HepG2 (cell line): ENCODE measurements at regions not wholly inside any gene's neighbourhood (a gene's known extent, or its start where the extent isn't known, plus 50 kb on each side); places are given as distances from the start of the nearest gene placed in this dataset.
"Not testable (repeated sequence)": the region's sequence is repeated elsewhere in the genome, so short reads cannot be mapped to it uniquely, and the experiment has no call there.

Experiments
- ATAC-seq: fragments of 200-7000 bp; cut with Tn5 transposase; 3 replicates; pipeline ENCODE4 v1.9.1; 2020; ENCODE audit warnings: mild to moderate bottlenecking, moderate library complexity
- BruUV-seq: library from RNA; stranded (reverse); fragments of 400-500 nt; replicated peaks from 2 replicates; lab custom pipeline; 2021; lab: Mats Ljungman, UMichigan
- CTCF ChIA-PET: fragments of 300-600 bp; formaldehyde crosslinking; extraction: SDS; loops from one replicate; lab custom pipeline; 2021; ENCODE audit warnings: low total read pairs, inconsistent platforms, low intra/inter-chr PET ratio; lab: Yijun Ruan, JAX
- POLR2A ChIA-PET: fragments of 350-600 bp; sonication (Branson Sonifier 250); formaldehyde crosslinking; loops from one replicate; lab custom pipeline; 2020; ENCODE audit warnings: antibody characterized with exemption, inconsistent platforms; lab: Yijun Ruan, JAX
- DNase-seq: peaks from one replicate; pipeline ENCODE4 v3.0.0-alpha.2; 2015; ENCODE audit warnings: low spot score
- FAIRE-seq: peaks from 3 replicates; lab custom pipeline; 2011; peaks lifted over from hg19 to GRCh38; lab: Jason Lieb, UNC
- H2AFZ ChIP-seq: one replicate; pipeline ENCODE4 v1.6.1; 2011; ENCODE audit warnings: low read length, inconsistent platforms
- H3K27ac ChIP-seq: fragments of 300-600 bp; 3 replicates; pipeline ENCODE4 v1.8.0; 2011; ENCODE audit warnings: mixed run types, mild to moderate bottlenecking, mixed read lengths, low read length, inconsistent platforms; ENCODE audit not compliant: insufficient read depth; ENCODE audit errors: extremely low read length
- H3K27me3 ChIP-seq, 2 experiments: fragments of 200-600 bp in 1 of 2; 2 replicates in 1 of 2; 3 replicates in 1 of 2; pipeline versions ENCODE4 v1.6.0 to v1.8.0; 2011; ENCODE audit warnings: low read length in 2 of 2, mild to moderate bottlenecking in 2 of 2, moderate library complexity in 2 of 2, inconsistent platforms in 1 of 2; ENCODE audit not compliant: insufficient read depth in 2 of 2, control insufficient read depth in 1 of 2
- H3K36me3 ChIP-seq, 2 experiments: fragments of 200-600 bp in 1 of 2; replicated peaks in 1 of 2; 2 replicates in 1 of 2; 3 replicates in 1 of 2; pipeline versions ENCODE4 v1.5.1 to v1.8.0; 2011; ENCODE audit warnings: low read length in 2 of 2, inconsistent platforms in 1 of 2; ENCODE audit not compliant: insufficient read depth in 2 of 2, control insufficient read depth in 1 of 2
- H3K4me1 ChIP-seq: 2 replicates; pipeline ENCODE4 v1.5.1; 2012; ENCODE audit warnings: low read length, inconsistent platforms; ENCODE audit not compliant: insufficient read depth
- H3K4me2 ChIP-seq: 2 replicates; pipeline ENCODE4 v1.6.0; 2011; ENCODE audit warnings: low read depth, low read length, inconsistent platforms
- H3K4me3 ChIP-seq, 3 experiments: fragments of 200-600 bp in 1 of 3; sonication (generic), shearing (Covaris generic) in 1 of 3; replicated peaks in 1 of 3; 2 replicates each; pipeline ENCODE4 v1.5.1; 2011 to 2016; ENCODE audit warnings: low read length in 3 of 3, inconsistent platforms in 2 of 3, low read depth in 2 of 3, mild to moderate bottlenecking in 2 of 3, control low read depth in 1 of 3, mixed read lengths in 1 of 3; ENCODE audit not compliant: insufficient read depth in 1 of 3
- H3K79me2 ChIP-seq: one replicate; pipeline ENCODE4 v1.6.1; 2011; ENCODE audit warnings: low read length, inconsistent platforms; ENCODE audit not compliant: insufficient read depth
- H3K9ac ChIP-seq: 2 replicates; pipeline ENCODE4 v1.6.0; 2011; ENCODE audit warnings: mild to moderate bottlenecking, low read depth, low read length, inconsistent platforms; ENCODE audit not compliant: insufficient read depth
- H3K9me3 ChIP-seq: 2 replicates; pipeline ENCODE4 v1.5.1; 2012; ENCODE audit warnings: mild to moderate bottlenecking, low read length
- H4K20me1 ChIP-seq: 2 replicates; pipeline ENCODE4 v1.6.0; 2011; ENCODE audit warnings: inconsistent platforms, mild to moderate bottlenecking, low read length, moderate library complexity; ENCODE audit not compliant: insufficient read depth
- AHR ChIP-seq: IDR thresholded peaks from 2 replicates; pipeline ENCODE4 v1.6.1; 2018; ENCODE audit warnings: missing genetic modification reagents, missing compliant biosample characterization
- CBX1 ChIP-seq: IDR thresholded peaks from one replicate; pipeline ENCODE4 v1.6.1; 2016; ENCODE audit warnings: antibody characterized with exemption, low read depth
- CC2D1A ChIP-seq: sonication (generic); formaldehyde crosslinking; IDR thresholded peaks from 2 replicates; pipeline ENCODE4 v1.8.1; 2023; ENCODE audit warnings: mild to moderate bottlenecking, missing genetic modification reagents
- CEBPG ChIP-seq: IDR thresholded peaks from 2 replicates; pipeline ENCODE4 v1.6.1; 2016
- DDIT3 ChIP-seq: sonication (generic); formaldehyde crosslinking; IDR thresholded peaks from 2 replicates; pipeline ENCODE4 v1.4.0; 2020; ENCODE audit warnings: mild to moderate bottlenecking, missing genetic modification reagents
- FIP1L1 ChIP-seq: fragments of 200-400 bp; formaldehyde crosslinking; IDR thresholded peaks from 2 replicates; pipeline ENCODE4 v1.6.1; 2018; ENCODE audit warnings: low read depth, mild to moderate bottlenecking, low read length, moderate library complexity, borderline replicate concordance; ENCODE audit not compliant: insufficient read depth
- GLI4 ChIP-seq: sonication (generic); formaldehyde crosslinking; IDR thresholded peaks from 2 replicates; pipeline ENCODE4 v1.5.1; 2020; ENCODE audit warnings: missing genetic modification reagents, mild to moderate bottlenecking, moderate library complexity, borderline replicate concordance
- HMG20B ChIP-seq: conservative IDR thresholded peaks from 2 replicates; pipeline ENCODE4 v1.6.1; 2016; ENCODE audit warnings: missing genetic modification reagents, missing compliant biosample characterization
- HOXD1 ChIP-seq: sonication (generic); formaldehyde crosslinking; IDR thresholded peaks from 2 replicates; pipeline ENCODE4 v1.5.0; 2020; ENCODE audit warnings: missing genetic modification reagents
- THRA ChIP-seq: sonication (generic); formaldehyde crosslinking; IDR thresholded peaks from 2 replicates; pipeline ENCODE4 v1.4.0; 2020; ENCODE audit warnings: missing genetic modification reagents, borderline replicate concordance
- ZNF121 ChIP-seq: sonication (generic); formaldehyde crosslinking; IDR thresholded peaks from 2 replicates; pipeline ENCODE4 v1.5.0; 2020; ENCODE audit warnings: mild to moderate bottlenecking, missing genetic modification reagents
- ZNF17 ChIP-seq: sonication (generic); formaldehyde crosslinking; IDR thresholded peaks from 2 replicates; pipeline ENCODE4 v1.5.0; 2020; ENCODE audit warnings: mild to moderate bottlenecking, missing genetic modification reagents
- ZNF678 ChIP-seq: sonication (generic); formaldehyde crosslinking; IDR thresholded peaks from 2 replicates; pipeline ENCODE4 v1.4.0; 2020; ENCODE audit warnings: mild to moderate bottlenecking, missing genetic modification reagents
- ZXDC ChIP-seq: sonication (generic); formaldehyde crosslinking; IDR thresholded peaks from 2 replicates; pipeline ENCODE4 v1.5.0; 2020; ENCODE audit warnings: mild to moderate bottlenecking, missing genetic modification reagents
- WGBS: methylation state at CpG from one replicate; pipeline ENCODE4 v1.1.6; 2017; ENCODE audit warnings: low lambda C conversion rate; 5-methylcytosine and 5-hydroxymethylcytosine counted together
- in situ Hi-C: cut with HindIII; loops from 2 replicates; pipeline ENCODE4 v1.10.0; 2017; ENCODE audit warnings: low pct_unique_long_range_greater_than_20kb; ENCODE audit not compliant: extremely low pct_ligation_motif_present
- intact Hi-C: fragments of 100-400 bp; cut with micrococcal nuclease; formaldehyde crosslinking; loops from one replicate; pipeline ENCODE4 v1.10.0; 2022; ENCODE audit not compliant: unreplicated experiment

- Histone ChIP-seq H4K20me1 (no peaks in the 10 kb centered on the region), H3K4me2 (no peak overlapping the region), H3K27ac (no peak overlapping the region), H3K79me2 (no peaks in the 10 kb centered on the region), H3K4me1 (no peaks in the 10 kb centered on the region), H3K36me3 (no peaks in the 10 kb centered on the region), H3K4me3 (no peak overlapping the region), H3K27me3 (no peaks in the 10 kb centered on the region), H3K9me3 (no peaks in the 10 kb centered on the region), H3K9ac (no peak overlapping the region)
- FAIRE-seq: no peak
- no peak for ATAC-seq
- POLR2A ChIA-PET: no interaction called here
- no peak for DNase-seq
- CTCF ChIA-PET: no interaction called here
- in situ Hi-C loops: no loop called here
- BruUV-seq: no TSS peak
- intact Hi-C loops: no loop called here
- TF ChIP-seq THRA (CRISPR knock-in tag): no peak
- no peak for TF ChIP-seq AHR (CRISPR knock-in tag)
- no peak for TF ChIP-seq ZXDC
- TF ChIP-seq ZNF678 (CRISPR knock-in tag): no peak
- no peak for TF ChIP-seq ZNF121 (CRISPR knock-in tag)
- TF ChIP-seq ZNF17 (CRISPR knock-in tag): no peak
- no peak for TF ChIP-seq CC2D1A (CRISPR knock-in tag)
- no peak for TF ChIP-seq DDIT3 (CRISPR knock-in tag)
- no peak for TF ChIP-seq FIP1L1
- no peak for TF ChIP-seq GLI4 (CRISPR knock-in tag)
- no peak for TF ChIP-seq CBX1
- no peak for TF ChIP-seq CEBPG (CRISPR knock-in tag)
- TF ChIP-seq HOXD1 (CRISPR knock-in tag): no peak
- TF ChIP-seq HMG20B (CRISPR knock-in tag): no peak
- TF ChIP-seq, all 625 proteins: peak for 0
- H2AFZ ChIP-seq: no peak overlapping the region
- 14% methylated on average over 3 of the region's 3 CpGs for WGBS
Observed at GRCh38 chr12:58703866-58704265, 216.4 kb downstream of the LRIG3 start.

- ATAC-seq, H3K36me3 ChIP-seq, FAIRE-seq, H3K27me3 ChIP-seq, POLR2A ChIA-PET, H3K9ac ChIP-seq, intact Hi-C loops, H3K4me3 ChIP-seq, H2AFZ ChIP-seq, H4K20me1 ChIP-seq, H3K4me1 ChIP-seq, H3K79me2 ChIP-seq, DNase-seq, H3K27ac ChIP-seq, H3K9me3 ChIP-seq, in situ Hi-C loops, H3K4me2 ChIP-seq, CTCF ChIA-PET, BruUV-seq: not testable (repeated sequence)
Observed at GRCh38 chr12:58704770-58705169, 215.5 kb downstream of the LRIG3 start.
